GF-D8 (cell line): ENCODE measurements at regions not wholly inside any gene's neighbourhood (a gene's known extent, or its start where the extent isn't known, plus 50 kb on each side); places are given as distances from the start of the nearest gene placed in this dataset.

ENCODE experiments used
- DNase-seq: peaks from one replicate; lab custom pipeline; 2025; lab: John Stamatoyannopoulos, UW

DNA sequence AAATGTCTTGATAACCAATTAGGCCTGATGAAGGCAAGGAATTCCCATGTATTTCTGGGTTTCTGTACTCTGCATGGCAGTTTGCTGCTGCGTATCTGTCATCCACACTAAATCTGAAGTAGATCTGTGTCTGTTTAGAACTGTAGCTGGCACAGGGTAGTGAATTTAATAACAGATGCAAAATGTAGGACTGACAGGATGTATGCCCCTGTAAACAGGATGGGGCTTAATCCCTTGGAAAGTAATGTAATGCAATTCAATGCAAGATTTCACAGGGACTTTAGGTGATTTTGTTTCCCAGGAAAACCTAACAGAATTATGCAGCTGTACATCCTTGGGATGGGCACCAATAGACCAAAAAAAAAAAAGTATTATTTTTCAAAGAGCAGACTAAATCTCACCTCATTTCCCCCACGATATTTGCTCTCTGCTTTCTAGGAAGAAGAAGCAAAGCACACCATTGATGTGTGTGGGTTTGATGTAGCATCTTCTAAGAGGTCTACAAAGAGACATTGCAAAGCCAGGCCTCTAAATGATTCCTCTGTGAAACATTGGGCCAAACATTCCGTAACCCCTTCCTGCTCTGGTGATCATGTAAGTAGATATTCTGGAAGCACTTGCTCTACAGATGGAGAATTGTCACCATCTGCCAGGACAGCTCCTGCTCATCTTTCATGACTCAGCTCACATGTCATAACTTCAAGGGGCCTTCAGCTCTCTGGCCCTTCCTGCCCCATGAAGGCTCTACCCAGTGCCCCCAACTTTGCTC is 464.3 kb upstream of the RGMA start:
- DNase-seq: no peak

- DNase-seq: no peak
Measured at GRCh38 chr15:93543093-93543492, 454.1 kb upstream of the RGMA start.

DNA sequence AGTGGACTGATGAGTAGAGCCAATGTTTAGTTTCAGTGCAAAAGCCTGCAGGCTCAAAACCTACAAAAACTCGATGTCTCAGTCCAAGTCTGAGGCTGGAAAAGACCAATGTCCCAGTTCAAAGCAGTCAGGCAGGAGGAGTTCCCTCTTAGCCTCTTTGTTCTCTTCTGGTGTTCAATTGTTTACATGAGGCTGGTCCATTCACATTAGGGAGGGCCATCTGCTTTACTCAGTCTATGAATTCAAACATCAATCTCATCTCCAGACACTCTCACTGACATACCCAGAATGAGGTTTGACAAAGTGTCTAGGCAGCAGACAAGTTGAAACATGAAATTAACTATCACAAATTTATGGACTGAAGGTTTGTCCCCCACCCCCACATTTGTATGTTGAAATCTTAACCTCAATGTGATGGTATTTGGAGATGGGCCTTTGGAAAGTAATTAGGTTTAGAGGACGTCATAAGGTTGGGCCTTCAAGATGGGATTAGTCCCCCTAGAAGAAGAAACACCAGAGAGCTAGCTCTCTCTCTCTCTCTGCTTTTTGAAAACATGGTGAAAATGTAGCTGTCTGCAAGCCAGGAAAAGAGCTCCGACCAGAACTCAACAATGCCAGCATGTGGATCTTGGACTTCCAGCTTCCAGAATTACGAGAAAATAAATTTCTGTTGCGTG is 438.5 kb upstream of the RGMA start:
- DNase-seq: no peak

DNA sequence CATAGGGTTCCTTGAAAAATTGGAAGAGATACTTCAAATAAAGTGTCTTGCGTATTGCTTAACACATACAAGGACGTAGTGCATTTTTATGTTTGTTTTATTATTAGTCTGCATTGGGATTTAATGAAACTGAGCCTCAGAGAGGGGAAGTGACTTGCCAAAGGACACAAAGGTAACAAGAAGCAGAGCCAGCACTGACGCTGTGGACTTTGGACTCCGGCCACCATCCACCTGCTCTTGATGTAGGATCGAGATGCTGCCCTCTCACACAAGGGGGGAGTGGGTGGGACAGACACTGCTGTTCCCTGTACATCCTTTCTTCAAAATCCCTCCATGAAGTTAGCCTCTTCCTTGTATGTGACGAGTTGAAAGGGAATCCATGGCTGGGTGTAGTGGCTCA is 435.4 kb upstream of the RGMA start:
- DNase-seq: no peak

DNA sequence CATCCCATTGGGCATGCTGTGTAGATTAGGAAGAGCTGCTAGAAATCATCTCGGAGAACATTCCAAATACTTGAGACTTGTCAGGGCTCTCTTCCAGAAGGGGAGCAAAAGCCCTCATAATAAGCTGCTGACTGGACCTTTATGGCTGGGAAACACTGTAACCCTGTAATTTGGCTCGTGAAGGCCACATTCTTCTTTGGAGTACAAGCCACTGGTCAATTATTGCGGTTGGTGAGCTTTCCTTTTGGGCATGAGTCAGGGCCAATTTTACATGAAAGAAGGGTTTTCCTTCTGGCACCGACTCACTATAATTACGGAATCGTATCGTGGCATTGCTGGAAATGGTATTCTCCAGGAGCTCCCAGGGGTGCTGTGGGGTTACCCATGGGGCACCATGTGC is 434.5 kb upstream of the RGMA start:
- DNase-seq: no peak

DNA sequence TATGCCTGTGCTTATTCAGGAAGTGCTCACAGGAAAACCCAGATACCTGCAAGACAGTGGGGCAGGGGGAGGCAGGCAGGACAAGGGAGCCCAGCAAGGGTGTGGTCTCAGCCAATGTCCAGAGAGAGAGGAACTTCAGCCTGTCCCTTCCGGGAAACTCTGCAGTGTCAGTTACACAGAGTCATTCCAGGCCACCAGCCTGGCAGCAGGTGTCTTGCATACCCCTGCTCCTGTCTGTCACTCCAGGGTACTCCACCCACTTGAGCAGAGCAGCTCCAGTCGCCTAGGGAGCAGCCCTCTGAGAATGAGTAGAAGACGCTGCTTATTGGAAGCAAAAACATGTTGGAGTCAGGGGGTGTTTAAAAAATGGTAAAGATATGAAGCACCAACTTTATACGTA is 431.2 kb upstream of the RGMA start:
- DNase-seq: no peak

DNA sequence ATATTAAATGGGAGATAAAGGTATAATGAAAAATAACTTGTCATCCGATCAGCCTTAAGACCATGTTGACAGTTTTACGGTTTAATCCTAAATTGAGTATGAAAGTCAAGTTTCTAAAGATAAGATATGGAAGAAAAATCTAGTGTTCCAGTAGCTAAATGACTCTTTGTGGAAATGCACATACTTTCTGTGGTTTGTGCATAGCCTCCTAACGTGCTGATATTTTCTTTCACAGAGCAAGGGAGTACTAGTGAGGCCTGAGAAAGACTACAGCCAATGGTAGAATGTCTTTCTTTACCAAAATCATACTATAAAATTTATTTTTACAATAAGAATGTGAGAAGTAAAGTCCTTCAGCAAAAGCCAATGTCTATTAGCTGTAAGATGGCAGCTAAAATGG is 430.6 kb upstream of the RGMA start:
- DNase-seq: no peak

- DNase-seq: no peak
Measured at GRCh38 chr15:93517176-93517575, 428.2 kb upstream of the RGMA start.

GRCh38 chr15:93515256-93516051 is 426.4 kb upstream of the RGMA start:
- no peak for DNase-seq

DNA sequence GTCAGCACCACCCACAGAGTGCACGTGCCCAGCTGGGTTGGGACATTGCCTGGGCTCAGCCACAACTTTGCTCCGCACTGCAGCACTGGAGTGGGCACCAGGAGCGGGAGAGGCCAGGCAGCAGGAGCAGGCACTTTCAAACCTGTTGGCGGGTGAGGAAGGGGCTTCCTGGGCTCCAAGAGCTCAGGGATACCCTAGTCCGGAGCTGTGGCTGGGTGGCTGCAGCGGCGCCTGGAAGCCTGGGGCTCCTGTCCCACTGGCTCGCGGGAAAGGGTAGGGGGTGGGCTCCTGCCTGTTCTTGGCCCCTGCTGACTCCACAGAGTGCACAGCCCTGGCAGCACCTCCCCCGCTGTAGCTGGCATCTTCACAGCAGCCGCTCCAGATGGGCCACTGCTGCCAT is 417.6 kb upstream of the RGMA start:
- no peak for DNase-seq

DNA sequence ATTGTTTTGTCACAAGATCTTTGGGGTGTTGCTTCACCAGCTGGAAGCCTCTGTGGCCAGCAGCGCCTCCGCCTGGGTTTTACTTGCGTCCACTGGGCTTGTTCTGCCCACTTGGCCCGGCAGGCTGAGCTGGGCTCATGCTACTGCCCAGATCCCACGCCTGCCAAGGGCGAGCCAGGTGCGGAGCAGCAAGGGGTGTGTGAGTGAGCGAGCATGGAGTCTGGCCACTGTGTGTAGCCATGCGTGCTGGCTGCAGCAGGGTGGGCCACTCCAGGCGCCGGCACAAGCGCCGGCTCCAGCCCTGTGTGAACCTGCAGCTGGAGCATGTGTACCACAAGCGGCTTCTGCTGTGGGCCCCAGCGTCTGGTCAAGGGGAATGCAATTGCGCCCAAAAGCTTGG is 416.5 kb upstream of the RGMA start:
- no peak for DNase-seq

GRCh38 chr15:93501946-93502345 is 412.9 kb upstream of the RGMA start:
- DNase-seq: no peak

- DNase-seq: no peak
Measured at GRCh38 chr15:93500155-93500554, 411.1 kb upstream of the RGMA start.

DNA sequence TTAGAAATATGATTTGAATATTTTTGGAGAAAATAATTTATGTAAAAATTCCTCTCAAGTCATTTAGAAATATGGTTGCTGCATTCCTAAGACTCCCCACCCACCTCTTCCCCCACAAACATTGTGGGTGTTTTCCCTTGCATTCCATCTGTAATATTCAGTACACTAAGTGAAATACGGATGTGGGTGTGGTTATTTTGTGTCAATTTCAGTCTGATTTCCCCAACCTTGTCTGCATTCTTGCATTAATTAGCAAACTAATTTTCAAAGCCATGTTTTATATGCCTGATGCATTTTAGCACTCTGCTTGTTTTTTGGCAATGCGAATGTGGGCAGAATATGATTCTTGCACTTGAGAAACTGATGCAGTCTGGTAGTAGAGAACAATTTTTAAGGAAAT is 408.3 kb upstream of the RGMA start:
- DNase-seq: no peak

- no peak for DNase-seq
Measured at GRCh38 chr15:93496888-93497287, 407.9 kb upstream of the RGMA start.

DNA sequence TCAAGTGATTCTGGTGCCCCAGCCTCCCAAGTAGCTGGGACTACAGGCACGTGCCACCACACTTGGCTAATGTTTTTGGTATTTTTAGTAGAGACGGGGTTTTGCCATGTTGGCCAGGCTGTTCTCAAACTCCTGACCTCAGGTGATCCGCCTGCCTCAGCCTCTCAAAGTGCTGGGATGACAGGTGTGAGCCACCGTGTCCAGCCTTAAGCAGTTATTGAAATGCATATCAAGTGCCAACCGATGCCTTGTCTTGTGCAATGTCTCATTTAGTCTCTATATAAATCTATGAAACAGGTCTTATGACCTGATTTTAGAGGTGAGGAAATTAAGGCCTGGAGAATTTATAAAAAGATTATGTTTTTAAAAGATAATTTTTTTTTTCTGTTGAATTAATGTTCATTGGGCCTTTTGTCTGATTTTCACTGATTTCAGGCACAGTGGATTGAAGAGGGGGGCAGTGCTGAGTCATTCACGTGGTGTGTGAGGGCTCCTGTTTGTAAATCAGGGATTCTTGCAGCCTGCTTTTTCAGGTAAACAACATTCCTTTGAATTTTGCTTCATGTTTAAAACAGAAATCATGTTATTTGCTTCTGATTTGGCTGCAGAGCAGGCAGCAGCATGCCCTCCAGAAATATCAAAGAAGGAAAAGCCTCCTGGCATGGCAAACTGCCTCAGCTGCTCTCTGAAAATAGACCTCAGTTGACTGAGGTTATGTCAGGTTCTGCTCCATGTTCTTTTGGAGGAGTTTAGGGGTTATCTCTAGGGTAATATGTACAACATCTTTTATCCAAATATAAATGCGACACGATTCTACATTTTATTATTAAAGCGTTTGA is 407.0 kb upstream of the RGMA start:
- no peak for DNase-seq

GRCh38 chr15:93493172-93493571 is 404.2 kb upstream of the RGMA start:
- no peak for DNase-seq

DNA sequence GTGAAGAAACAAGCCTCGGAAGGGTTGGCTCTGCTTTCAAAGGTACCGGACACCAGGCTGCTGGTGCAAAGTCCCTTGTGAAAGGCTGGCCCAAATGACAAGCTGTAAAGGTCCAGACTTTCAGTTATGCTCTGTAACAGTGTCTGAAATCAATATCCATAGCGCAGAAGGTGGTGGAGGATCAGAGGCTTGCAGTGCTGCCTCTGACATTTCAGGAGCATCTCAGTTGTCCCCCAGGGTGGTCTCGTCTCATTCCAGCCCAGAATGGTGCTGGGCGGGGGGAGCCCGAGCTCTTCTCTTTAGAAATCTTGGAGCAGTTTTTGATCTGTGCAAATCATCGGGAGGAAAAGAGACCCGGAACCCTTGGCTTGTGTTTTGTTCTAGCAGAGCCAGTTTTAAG is 402.3 kb upstream of the RGMA start:
- no peak for DNase-seq

GRCh38 chr15:93488296-93488713 is 399.3 kb upstream of the RGMA start:
- DNase-seq: no peak

DNA sequence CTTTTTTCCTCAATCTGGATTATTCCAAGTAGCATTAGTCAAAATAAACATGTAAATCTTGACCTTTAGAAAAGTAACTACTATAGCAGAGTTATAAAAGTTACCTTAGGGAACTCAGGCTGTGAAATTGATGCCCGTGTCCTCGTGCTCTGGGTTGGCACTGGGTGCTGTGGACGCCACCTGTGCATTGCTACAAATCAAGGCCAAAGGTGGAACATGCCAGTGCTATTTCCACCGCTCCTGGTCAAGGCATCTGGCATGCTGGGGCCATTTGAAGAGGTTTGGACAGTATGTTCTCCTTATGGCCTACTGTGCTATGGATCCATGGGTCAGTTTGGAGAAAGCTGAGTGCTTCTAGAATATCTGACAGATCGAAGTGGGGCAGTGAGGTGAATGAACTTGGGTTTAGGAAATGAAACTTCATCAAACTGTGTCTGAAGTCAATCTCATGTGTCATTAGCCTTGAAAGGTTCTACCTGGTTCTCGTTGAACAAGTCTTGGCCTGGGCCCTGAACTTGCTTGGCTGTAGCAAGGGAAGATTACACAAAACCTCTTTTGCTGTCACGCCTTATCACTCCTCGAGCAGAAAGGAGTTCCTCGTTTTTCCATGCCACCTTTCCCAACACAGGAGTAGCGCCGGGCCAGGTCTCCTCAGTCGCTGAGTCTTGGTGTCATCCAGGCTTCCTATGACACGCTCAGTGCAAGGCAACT is 397.6 kb upstream of the RGMA start:
- DNase-seq: no peak
